NCI-H128 (cell line): ENCODE measurements at regions not wholly inside any gene's neighbourhood (a gene's known extent, or its start where the extent isn't known, plus 50 kb on each side); places are given as distances from the start of the nearest gene placed in this dataset.

ENCODE experiments used
- DNase-seq: peaks from one replicate; lab custom pipeline; 2025; ENCODE audit not compliant: unreplicated experiment; lab: John Stamatoyannopoulos, UW

DNA sequence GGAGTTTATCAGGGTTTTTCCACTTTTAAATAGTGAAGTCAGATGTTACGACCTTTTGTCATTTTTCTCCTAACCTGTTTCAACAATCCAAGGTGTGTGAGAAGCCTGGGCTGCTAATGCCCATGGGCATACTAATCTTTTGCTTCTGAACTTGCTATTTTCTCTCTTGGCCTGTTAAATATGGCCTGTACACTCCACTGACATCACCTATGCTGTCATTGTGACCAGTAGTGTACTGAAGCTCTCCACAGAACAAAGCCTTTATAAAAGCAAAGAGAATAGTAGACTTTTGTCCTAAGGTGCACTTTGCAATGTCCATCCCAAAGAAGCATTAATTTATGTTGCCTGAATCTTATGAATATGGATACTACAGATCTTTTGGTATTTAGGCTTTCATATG lies 1490.5 kb downstream of the STIM2 start:
- no peak for DNase-seq

- DNase-seq, result no peak
These were observed 1491.2 kb downstream of the STIM2 start for GRCh38 chr4:28351826-28352225.

- DNase-seq, result peak; percentile 4
These were observed 1494.4 kb downstream of the STIM2 start for GRCh38 chr4:28354880-28355656.

GRCh38 chr4:28357990-28358389 lies 1497.3 kb downstream of the STIM2 start:
- no peak for DNase-seq

GRCh38 chr4:28358606-28359005 lies 1498.0 kb downstream of the STIM2 start:
- no peak for DNase-seq

DNA sequence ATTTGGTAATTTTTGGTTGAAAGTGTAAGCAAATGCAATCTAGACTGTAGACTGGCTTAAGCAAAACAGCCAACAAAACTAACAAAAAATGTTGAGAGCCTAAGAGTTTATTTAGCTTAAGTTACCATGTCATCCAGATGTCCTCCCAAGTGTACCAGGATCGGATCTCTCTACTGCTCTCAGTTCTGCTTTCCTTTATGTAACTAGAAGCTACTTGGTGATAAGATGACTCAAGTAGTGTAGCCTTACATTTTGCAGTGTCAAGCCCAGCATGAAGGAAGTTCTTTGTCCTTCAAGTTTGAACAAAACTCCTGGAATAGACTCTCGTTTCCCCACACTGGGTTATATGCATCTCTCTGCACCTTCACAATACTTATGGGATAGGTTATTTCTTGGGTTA lies 1500.0 kb downstream of the STIM2 start:
- no peak for DNase-seq

DNA sequence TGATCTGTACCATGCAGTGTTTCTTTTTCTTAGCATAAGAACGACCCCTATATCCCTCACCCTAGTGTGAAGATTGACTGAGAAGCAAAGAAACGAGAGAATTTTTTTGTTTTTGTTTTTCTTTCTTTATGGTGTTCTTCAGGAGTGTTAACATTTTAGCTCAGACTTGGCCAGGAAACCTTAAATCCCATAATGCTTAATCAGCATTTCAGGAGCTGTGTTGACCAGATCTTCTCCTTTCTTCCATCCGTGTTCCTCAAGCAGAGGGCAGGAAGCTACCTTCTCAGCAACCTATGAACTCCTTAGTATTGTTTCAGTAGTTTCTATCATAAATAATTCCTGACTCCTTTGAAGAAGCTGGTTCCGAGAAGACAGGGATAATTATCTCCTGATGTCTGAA lies 1501.5 kb downstream of the STIM2 start:
- DNase-seq, result no peak

DNA sequence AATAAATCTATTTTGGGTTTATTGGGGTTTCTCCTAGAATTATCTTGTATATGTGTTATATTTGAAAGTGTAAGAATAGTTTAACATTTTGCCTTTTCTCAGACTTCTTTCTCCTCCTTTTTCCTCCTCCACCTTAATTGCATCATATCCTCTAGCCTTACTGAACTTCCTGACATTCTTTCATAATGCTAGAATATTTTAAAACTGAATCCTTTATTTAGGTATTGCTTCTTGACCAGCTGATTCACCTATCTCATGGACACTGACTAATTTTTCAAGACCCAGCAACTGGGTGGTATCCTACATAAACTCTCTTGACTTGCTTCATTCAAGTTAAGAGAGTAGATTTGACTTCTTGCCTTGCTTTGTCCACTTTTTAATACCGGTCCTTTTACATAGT lies 1508.9 kb downstream of the STIM2 start:
- DNase-seq, result no peak

GRCh38 chr4:28373191-28373590 lies 1512.5 kb downstream of the STIM2 start:
- DNase-seq, result no peak

DNA sequence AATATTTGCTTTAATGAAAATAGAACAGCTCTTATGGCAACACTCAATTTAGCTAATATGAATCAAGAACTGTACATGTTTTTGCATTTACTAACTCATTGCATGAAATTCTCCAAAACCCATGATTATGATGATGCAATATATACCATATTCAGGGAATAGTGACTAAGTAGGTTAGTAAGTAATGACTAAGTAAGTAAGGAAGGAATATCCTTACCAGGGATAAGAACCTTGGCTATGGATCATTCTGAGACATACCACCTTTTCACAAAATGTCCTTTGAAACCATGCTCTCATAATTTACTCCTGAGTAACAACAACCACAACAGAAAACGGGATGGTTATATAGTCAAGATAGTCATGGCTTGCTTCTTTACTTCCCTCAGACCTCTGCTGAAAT lies 1513.0 kb downstream of the STIM2 start:
- no peak for DNase-seq

DNA sequence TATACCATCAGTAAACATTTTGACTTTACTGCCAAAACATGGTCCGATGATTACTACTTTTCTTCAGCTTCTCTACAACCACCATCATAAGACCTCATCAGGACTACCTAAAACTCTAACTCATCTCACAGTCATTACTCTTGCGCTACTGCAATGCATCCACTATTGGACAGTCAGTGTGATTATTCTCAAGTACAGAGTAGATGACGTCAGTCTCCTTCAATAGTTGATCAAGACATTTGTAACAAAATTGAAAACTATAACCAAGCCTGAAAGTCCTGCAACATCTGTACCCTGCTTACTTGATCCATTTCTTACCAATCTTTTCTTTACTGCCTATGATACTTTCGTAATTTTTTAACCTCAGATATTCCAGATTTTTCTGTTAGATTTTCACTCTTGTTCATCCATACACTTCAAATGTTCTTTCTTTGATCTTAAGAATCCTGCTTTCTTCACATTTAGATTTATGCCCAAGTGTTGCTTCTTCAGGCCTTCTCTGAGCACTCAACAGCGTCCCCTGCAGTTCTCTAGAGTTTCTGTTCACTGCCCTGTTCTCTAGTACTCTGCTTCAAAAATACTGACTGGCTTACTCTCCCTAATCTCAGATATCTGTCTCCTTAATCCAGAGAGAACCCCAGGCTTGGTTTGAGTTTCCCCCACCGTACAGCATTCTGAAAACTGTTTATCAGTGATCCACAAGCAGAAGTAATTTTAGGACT lies 1517.6 kb downstream of the STIM2 start:
- DNase-seq, result no peak

DNA sequence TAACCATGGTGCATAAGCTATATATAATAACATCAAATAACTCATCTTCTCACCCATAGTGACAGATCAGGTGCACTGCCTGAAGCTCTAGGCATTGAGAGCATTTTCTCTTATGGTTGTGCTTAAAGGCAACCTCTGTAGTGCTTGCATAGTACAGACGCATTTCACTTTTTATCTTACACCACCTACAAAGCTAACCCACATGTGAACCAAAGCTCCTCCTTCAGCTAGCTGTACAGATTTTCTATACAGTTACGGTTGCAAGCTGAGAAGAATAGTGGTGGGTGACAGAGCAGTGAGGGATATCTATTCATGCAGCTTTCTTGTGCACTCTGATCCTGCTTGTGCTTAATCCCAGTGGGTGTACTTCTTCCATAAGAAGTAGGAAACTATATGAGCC lies 1525.2 kb downstream of the STIM2 start:
- DNase-seq, result no peak

- no peak for DNase-seq
These were observed 1526.1 kb downstream of the STIM2 start for GRCh38 chr4:28386776-28387175.

DNA sequence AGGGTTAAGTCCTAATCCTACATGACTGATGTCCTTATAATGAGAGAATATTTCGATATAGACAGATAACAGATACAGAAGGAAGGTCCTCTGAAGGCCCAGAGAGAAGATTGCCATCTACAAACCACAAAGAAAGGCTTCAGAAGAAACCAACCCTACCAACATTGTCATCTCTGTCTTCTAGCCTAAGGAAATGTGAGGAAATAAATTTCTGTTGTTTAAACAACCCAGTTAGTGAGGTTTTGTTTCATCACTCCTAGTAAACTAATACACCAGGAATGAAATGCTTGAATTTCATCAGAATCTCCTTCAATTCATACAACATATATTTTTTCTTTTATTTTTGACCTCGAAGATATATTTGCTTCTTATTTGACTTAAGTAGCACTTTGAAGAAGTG lies 1527.8 kb downstream of the STIM2 start:
- DNase-seq, result no peak

DNA sequence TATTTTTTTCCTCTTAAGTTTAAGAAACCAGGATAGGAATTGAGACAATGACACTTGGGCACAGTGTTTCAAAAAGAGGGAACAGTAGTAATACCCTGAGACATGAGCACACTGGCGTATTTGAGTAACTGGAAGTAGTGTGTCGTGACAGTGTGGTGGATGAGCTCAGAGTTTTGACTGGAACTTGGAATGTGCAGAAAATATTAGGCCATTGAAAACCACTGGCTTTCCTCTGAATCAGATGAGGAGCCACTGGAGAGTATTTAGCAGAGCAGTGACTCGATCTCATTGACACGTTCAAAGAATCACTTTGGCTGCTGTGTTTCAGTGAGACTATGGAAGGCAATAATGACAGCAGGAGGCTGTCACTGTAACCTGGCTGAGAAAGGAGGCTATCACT lies 1531.2 kb downstream of the STIM2 start:
- DNase-seq, result no peak

GRCh38 chr4:28402751-28403150 lies 1542.1 kb downstream of the STIM2 start:
- no peak for DNase-seq

- DNase-seq, result no peak
These were observed 1560.6 kb downstream of the STIM2 start for GRCh38 chr4:28421221-28421620.

GRCh38 chr4:28426251-28426650 lies 1565.6 kb downstream of the STIM2 start:
- DNase-seq, result no peak

DNA sequence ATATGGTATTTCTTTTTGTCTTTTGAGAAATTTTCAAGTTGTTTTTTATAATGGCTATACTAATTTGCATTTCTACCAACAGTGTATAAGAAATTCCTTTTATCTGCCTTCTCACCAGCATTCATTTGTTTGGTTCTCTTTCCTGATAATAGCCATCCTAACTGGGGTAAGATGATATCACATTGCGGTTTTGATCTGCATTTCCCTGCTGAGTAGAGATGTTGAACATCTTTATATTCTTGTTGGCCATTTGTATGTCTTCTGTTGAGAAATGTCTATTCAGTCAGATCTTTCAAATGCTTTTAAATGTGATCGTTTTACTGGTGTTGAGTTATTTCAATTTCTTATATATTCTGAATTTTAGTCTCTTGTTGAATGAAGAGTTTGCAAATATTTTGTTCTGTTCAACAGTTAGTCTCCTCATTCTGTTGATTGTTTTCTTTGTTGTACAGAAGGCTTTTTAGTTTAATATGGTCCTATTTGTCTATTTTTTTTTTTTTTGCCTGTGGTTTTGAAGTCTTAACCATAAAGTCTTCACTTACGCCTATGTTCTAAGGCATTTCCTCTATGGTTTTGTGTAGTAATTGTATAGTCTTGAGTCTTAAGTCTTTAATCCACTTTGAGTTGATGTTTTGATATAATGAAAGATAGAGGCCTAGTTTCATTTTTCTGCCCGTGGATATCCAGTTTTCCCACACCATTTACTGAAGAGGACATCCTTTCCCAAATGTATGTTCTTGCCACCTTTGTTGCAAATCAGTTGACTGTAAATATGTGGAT lies 1566.9 kb downstream of the STIM2 start:
- no peak for DNase-seq

DNA sequence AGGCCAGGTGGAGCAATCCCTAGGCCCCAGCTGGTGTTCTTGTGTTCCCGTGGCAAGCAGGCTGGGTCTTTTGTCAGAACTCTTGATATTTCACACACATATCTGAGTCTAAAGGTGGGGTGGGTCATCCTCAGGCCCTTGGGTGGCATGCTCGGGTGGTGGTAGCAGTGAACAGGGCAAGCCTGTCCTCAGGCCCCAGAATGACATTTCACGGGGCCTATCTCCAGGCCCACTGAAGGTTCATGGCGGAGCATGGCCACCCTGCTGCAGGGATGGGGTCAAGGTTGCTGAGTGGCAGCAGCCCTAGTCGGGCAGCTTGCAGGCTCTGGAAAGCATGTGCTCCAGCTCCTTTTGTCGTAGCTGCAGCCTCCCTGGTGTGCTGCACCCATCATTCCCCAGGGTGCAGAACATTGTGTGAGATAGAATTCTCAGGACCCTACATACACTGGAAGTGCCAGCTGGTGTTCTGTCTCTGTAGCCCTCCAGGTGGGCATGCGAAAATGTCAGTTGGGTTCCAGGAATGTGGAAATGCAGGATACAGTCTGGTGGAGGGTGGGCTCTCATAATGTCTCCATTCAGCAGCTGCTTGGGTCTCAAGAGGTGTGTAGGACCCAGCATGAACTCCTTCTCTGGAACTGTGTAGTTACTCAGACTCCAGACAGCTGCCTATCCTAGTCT lies 1571.8 kb downstream of the STIM2 start:
- no peak for DNase-seq

DNA sequence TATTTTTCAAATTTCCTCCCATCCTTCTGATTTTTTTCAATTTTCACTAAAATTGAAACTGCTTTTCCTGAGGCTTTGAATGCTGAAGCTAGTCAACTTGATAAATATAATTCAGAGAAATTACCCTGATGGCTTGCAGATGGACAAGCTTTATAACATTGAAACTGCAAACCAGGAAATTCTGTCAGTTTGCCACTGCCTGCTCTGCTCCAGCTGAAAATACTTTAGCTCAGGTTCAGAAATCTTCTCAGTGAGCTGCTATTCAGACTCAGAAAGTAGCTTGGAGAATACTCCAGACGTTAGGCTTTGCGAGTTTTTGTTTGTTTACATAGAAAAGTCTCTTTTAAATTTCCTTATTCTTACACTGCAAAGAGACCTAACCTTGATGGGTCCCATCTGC lies 1574.7 kb downstream of the STIM2 start:
- DNase-seq, result no peak
